PC-3 (cell line): ENCODE measurements at regions not wholly inside any gene's neighbourhood (a gene's known extent, or its start where the extent isn't known, plus 50 kb on each side); places are given as distances from the start of the nearest gene placed in this dataset.

Experiments
- ATAC-seq: fragments of 200-7000 bp; cut with Tn5 transposase; 2 replicates; pipeline ENCODE4 v1.9.1; 2020; ENCODE audit warnings: mild to moderate bottlenecking, moderate library complexity
- BruUV-seq: library from RNA; stranded (reverse); fragments of 400-500 nt; replicated peaks from 2 replicates; lab custom pipeline; 2021; lab: Mats Ljungman, UMichigan
- CTCF ChIA-PET: fragments of 300-600 bp; sonication (Branson Sonifier 250); formaldehyde crosslinking; loops from one replicate; lab custom pipeline; 2022; ENCODE audit warnings: antibody characterized with exemption; lab: Charles Lee
- POLR2A ChIA-PET: fragments of 300-600 bp; sonication (Branson Sonifier 250); formaldehyde crosslinking; loops from one replicate; lab custom pipeline; 2022; ENCODE audit warnings: antibody characterized with exemption; ENCODE audit not compliant: unreplicated experiment; lab: Charles Lee
- DNase-seq: peaks from one replicate; pipeline ENCODE4 v3.0.0-alpha.2; 2015
- H2AFZ ChIP-seq: fragments of 300-600 bp; sonication (generic); 2 replicates; pipeline ENCODE4 v1.6.0; 2016; ENCODE audit warnings: antibody characterized with exemption, low read length
- H3F3A ChIP-seq: fragments of 300-600 bp; sonication (generic); one replicate; pipeline ENCODE4 v1.6.0; 2017; ENCODE audit warnings: antibody characterized with exemption, low read length, control low read depth, mild to moderate bottlenecking; ENCODE audit not compliant: unreplicated experiment
- H3K27ac ChIP-seq: fragments of 300-600 bp; sonication (generic); 2 replicates; pipeline ENCODE4 v1.5.1; 2016; ENCODE audit warnings: mild to moderate bottlenecking, low read length
- H3K27me3 ChIP-seq: fragments of 300-600 bp; sonication (generic); 2 replicates; pipeline ENCODE4 v1.6.1; 2016; ENCODE audit warnings: low read length, mixed read lengths
- H3K36me3 ChIP-seq: fragments of 300-600 bp; sonication (generic); 2 replicates; pipeline ENCODE4 v1.6.1; 2016; ENCODE audit warnings: low read depth, mixed run types, low read length, mixed read lengths
- H3K4me1 ChIP-seq: fragments of 300-600 bp; sonication (generic); 2 replicates; pipeline ENCODE4 v1.5.1; 2016; ENCODE audit warnings: low read length; ENCODE audit not compliant: insufficient read depth
- H3K4me2 ChIP-seq: fragments of 300-600 bp; sonication (generic); 2 replicates; pipeline ENCODE4 v1.6.0; 2016; ENCODE audit warnings: low read length
- H3K4me3 ChIP-seq: fragments of 300-600 bp; sonication (generic); 2 replicates; pipeline ENCODE4 v1.5.1; 2016; ENCODE audit warnings: mild to moderate bottlenecking, low read length, mixed read lengths
- H3K79me2 ChIP-seq: fragments of 300-600 bp; sonication (generic); 2 replicates; pipeline ENCODE4 v1.6.1; 2017; ENCODE audit warnings: low read length, mixed read lengths
- H3K9ac ChIP-seq: fragments of 300-600 bp; sonication (generic); 2 replicates; pipeline ENCODE4 v1.6.0; 2016; ENCODE audit warnings: mild to moderate bottlenecking, low read length
- H3K9me2 ChIP-seq: fragments of 300-600 bp; sonication (generic); replicated peaks from 2 replicates; pipeline ENCODE4 v1.6.1; 2016; ENCODE audit warnings: mixed run types, low read length, mixed read lengths
- H3K9me3 ChIP-seq: fragments of 300-600 bp; sonication (generic); 2 replicates; pipeline ENCODE4 v1.6.1; 2016; ENCODE audit warnings: low read length, mixed read lengths
- H4K20me1 ChIP-seq: fragments of 300-600 bp; sonication (generic); 2 replicates; pipeline ENCODE4 v1.6.1; 2016; ENCODE audit warnings: low read length, mixed read lengths
- CTCF ChIP-seq: fragments of 300-600 bp; sonication (generic); conservative IDR thresholded peaks from 2 replicates; pipeline ENCODE4 v1.5.1; 2017; ENCODE audit warnings: antibody characterized with exemption, low read depth, mild to moderate bottlenecking, low read length
- EZH2 ChIP-seq: fragments of 300-600 bp; sonication (generic); IDR thresholded peaks from one replicate; pipeline ENCODE4 v1.6.1; 2017; ENCODE audit warnings: antibody characterized with exemption, mild to moderate bottlenecking, low read length; ENCODE audit not compliant: unreplicated experiment
- EZH2phosphoT487 ChIP-seq: fragments of 300-600 bp; sonication (generic); IDR thresholded peaks from 2 replicates; pipeline ENCODE4 v1.6.1; 2018; ENCODE audit warnings: mild to moderate bottlenecking, antibody characterized with exemption, low read length, borderline replicate concordance
- intact Hi-C: fragments of 100-400 bp; cut with micrococcal nuclease; formaldehyde crosslinking; loops from 2 replicates; pipeline ENCODE4 v1.9.0; 2023

- ChIA-PET CTCF (no interaction called here), POLR2A (no interaction called here)
- Histone ChIP-seq H3K4me1 (0 out of 2 replicates have a peak, but pooled peaks cover 3% of the 10 kb centered on the region), H2AFZ (no peak overlapping the region), H3F3A (no peaks in the 10 kb centered on the region), H3K27me3 (no peaks in the 10 kb centered on the region), H3K9me2 (no peaks in the 10 kb centered on the region), H3K27ac (no peak overlapping the region), H3K36me3 (no peaks in the 10 kb centered on the region), H3K4me2 (no peak overlapping the region), H3K79me2 (no peaks in the 10 kb centered on the region), H3K9ac (no peak overlapping the region), H4K20me1 (no peaks in the 10 kb centered on the region), H3K9me3 (no peaks in the 10 kb centered on the region), H3K4me3 (no peak overlapping the region)
- no peak for TF ChIP-seq EZH2
- TF ChIP-seq EZH2phosphoT487 = no peak
- BruUV-seq = no TSS peak
- no peak for ATAC-seq
- intact Hi-C loops = no loop called here
- DNase-seq = no peak
Measured at GRCh38 chr3:148606979-148607378, 90.7 kb upstream of the AGTR1 start.

- Histone ChIP-seq H3K4me1 (0 out of 2 replicates have a peak, but pooled peaks cover 3% of the 10 kb centered on the region), H3K79me2 (no peaks in the 10 kb centered on the region), H3K9ac (no peak overlapping the region), H3K27ac (no peak overlapping the region), H3K9me3 (no peaks in the 10 kb centered on the region), H3F3A (no peaks in the 10 kb centered on the region), H4K20me1 (no peaks in the 10 kb centered on the region), H3K36me3 (no peaks in the 10 kb centered on the region), H3K4me2 (no peak overlapping the region), H3K4me3 (no peak overlapping the region), H3K27me3 (no peaks in the 10 kb centered on the region), H3K9me2 (no peaks in the 10 kb centered on the region), H2AFZ (no peak overlapping the region)
- intact Hi-C loops = no loop called here
- POLR2A ChIA-PET = no interaction called here
- ATAC-seq (no peak), DNase-seq (no peak)
- CTCF ChIA-PET = no interaction called here
- BruUV-seq = no TSS peak
- TF ChIP-seq EZH2 (no peak), CTCF (no peak), EZH2phosphoT487 (no peak)
Measured at GRCh38 chr3:148607491-148607890, 90.2 kb upstream of the AGTR1 start.

- intact Hi-C loops = no loop called here
- Histone ChIP-seq H3K9me2 (no peaks in the 10 kb centered on the region), H4K20me1 (no peaks in the 10 kb centered on the region), H3K4me1 (no peaks in the 10 kb centered on the region), H3K36me3 (no peaks in the 10 kb centered on the region), H3K4me3 (no peak overlapping the region), H3K4me2 (no peak overlapping the region), H3K9ac (no peak overlapping the region), H3K27me3 (no peaks in the 10 kb centered on the region), H2AFZ (no peak overlapping the region), H3K79me2 (no peaks in the 10 kb centered on the region), H3K9me3 (no peaks in the 10 kb centered on the region), H3K27ac (no peak overlapping the region), H3F3A (no peaks in the 10 kb centered on the region)
- POLR2A ChIA-PET = no interaction called here
- TF ChIP-seq CTCF (no peak), EZH2phosphoT487 (no peak), EZH2 (no peak)
- ATAC-seq (no peak), DNase-seq (no peak)
- CTCF ChIA-PET = no interaction called here
- BruUV-seq = no TSS peak
Measured at GRCh38 chr3:148612278-148612677, 85.4 kb upstream of the AGTR1 start.
